GM23338 (cell line): ENCODE measurements at regions not wholly inside any gene's neighbourhood (a gene's known extent, or its start where the extent isn't known, plus 50 kb on each side); places are given as distances from the start of the nearest gene placed in this dataset.

Source experiments
- ATAC-seq: fragments of 200-7000 bp; cut with Tn5 transposase; 3 replicates; pipeline ENCODE4 v1.9.1; 2020
- DNase-seq: peaks from one replicate; pipeline ENCODE4 v3.0.0-alpha.2; 2015; ENCODE audit warnings: low spot score
- H2AFZ ChIP-seq: fragments of 200-600 bp; sonication (generic); 2 replicates; pipeline ENCODE4 v1.8.0; 2016; ENCODE audit warnings: antibody characterized with exemption, mild to moderate bottlenecking, moderate library complexity
- H3F3A ChIP-seq: fragments of 200-600 bp; sonication (generic); replicated peaks from 2 replicates; pipeline ENCODE4 v1.8.0; 2017; ENCODE audit warnings: antibody characterized with exemption, mixed run types, low read depth
- H3K27ac ChIP-seq: fragments of 200-600 bp; sonication (generic); 2 replicates; pipeline ENCODE4 v1.6.1; 2016; ENCODE audit warnings: low read depth
- H3K27me3 ChIP-seq: fragments of 200-600 bp; sonication (generic); 2 replicates; pipeline ENCODE4 v1.8.0; 2016; ENCODE audit warnings: mild to moderate bottlenecking, mixed run types, moderate library complexity; ENCODE audit not compliant: insufficient read depth
- H3K36me3 ChIP-seq: fragments of 200-600 bp; sonication (generic); 2 replicates; pipeline ENCODE4 v1.8.0; 2016; ENCODE audit warnings: mild to moderate bottlenecking; ENCODE audit not compliant: insufficient read depth
- H3K4me1 ChIP-seq: fragments of 200-600 bp; sonication (generic); 2 replicates; pipeline ENCODE4 v1.8.0; 2016; ENCODE audit warnings: mild to moderate bottlenecking, moderate library complexity; ENCODE audit not compliant: insufficient read depth
- H3K4me2 ChIP-seq: fragments of 200-600 bp; sonication (generic); 2 replicates; pipeline ENCODE4 v1.7.1; 2017; ENCODE audit warnings: mixed run types
- H3K4me3 ChIP-seq: fragments of 200-600 bp; sonication (generic); 2 replicates; pipeline ENCODE4 v1.6.1; 2016; ENCODE audit warnings: mixed run types
- H3K79me2 ChIP-seq: fragments of 200-600 bp; sonication (generic); replicated peaks from 2 replicates; pipeline ENCODE4 v1.8.0; 2017; ENCODE audit warnings: mild to moderate bottlenecking; ENCODE audit not compliant: insufficient read depth
- H3K9me2 ChIP-seq: fragments of 200-600 bp; sonication (generic); 2 replicates; pipeline ENCODE4 v1.8.0; 2017; ENCODE audit not compliant: insufficient read depth
- H4K20me1 ChIP-seq: fragments of 200-600 bp; sonication (generic); replicated peaks from 2 replicates; pipeline ENCODE4 v1.8.0; 2017; ENCODE audit warnings: mild to moderate bottlenecking; ENCODE audit not compliant: insufficient read depth
- H3K27ac Mint-ChIP-seq: 2 replicates; pipeline ENCODE4 v1.8.0; 2020; ENCODE audit warnings: inconsistent platforms, mild to moderate bottlenecking, moderate library complexity, mixed read lengths
- H3K27me3 Mint-ChIP-seq: 3 replicates; pipeline ENCODE4 v1.8.0; 2022; ENCODE audit warnings: low read depth, mild to moderate bottlenecking, moderate library complexity, mixed read lengths, inconsistent platforms; ENCODE audit not compliant: insufficient read depth, poor library complexity
- H3K36me3 Mint-ChIP-seq: 3 replicates; pipeline ENCODE4 v1.8.0; 2021; ENCODE audit warnings: low read depth, mild to moderate bottlenecking, inconsistent platforms, moderate library complexity, mixed read lengths
- H3K4me1 Mint-ChIP-seq: 3 replicates; pipeline ENCODE4 v1.8.0; 2020; ENCODE audit warnings: mild to moderate bottlenecking, inconsistent platforms, mixed read lengths
- H3K4me3 Mint-ChIP-seq: 3 replicates; pipeline ENCODE4 v1.8.0; 2021; ENCODE audit warnings: moderate library complexity, mild to moderate bottlenecking, inconsistent platforms, mixed read lengths
- H3K9me3 Mint-ChIP-seq: 3 replicates; pipeline ENCODE4 v1.8.0; 2020; ENCODE audit warnings: moderate library complexity, mild to moderate bottlenecking, inconsistent platforms, mixed read lengths
- CREB1 ChIP-seq: fragments of 250-450 bp; sonication (Bioruptor Pico); IDR thresholded peaks from 2 replicates; pipeline ENCODE4 v1.5.0; 2020; ENCODE audit warnings: low read depth, mild to moderate bottlenecking, moderate library complexity
- CTCF ChIP-seq, 2 experiments: fragments of 200-600 bp in 1 of 2; sonication (generic) in 1 of 2; conservative IDR thresholded peaks; 2 replicates each; pipeline versions ENCODE4 v1.5.1 to v1.6.1; 2016 to 2017; ENCODE audit warnings: antibody characterized with exemption in 2 of 2, low read depth in 2 of 2, mild to moderate bottlenecking in 2 of 2, moderate library complexity in 1 of 2
- ETS1 ChIP-seq: IDR thresholded peaks from 2 replicates; pipeline ENCODE4 v1.6.1; 2016; ENCODE audit warnings: antibody characterized with exemption
- NANOG ChIP-seq: IDR thresholded peaks from 2 replicates; pipeline ENCODE4 v1.6.1; 2016; ENCODE audit warnings: antibody characterized with exemption, borderline replicate concordance
- POLR2AphosphoS5 ChIP-seq: IDR thresholded peaks from 2 replicates; pipeline ENCODE4 v1.6.1; 2016; ENCODE audit warnings: antibody characterized with exemption, low read depth
- REST ChIP-seq: IDR thresholded peaks from one replicate; pipeline ENCODE4 v1.6.1; 2018; ENCODE audit warnings: antibody characterized with exemption; ENCODE audit not compliant: unreplicated experiment
- STAT1 ChIP-seq: IDR thresholded peaks from one replicate; pipeline ENCODE4 v1.6.1; 2016; ENCODE audit warnings: antibody characterized with exemption; ENCODE audit not compliant: unreplicated experiment
- ZNF331 ChIP-seq: fragments of 250-450 bp; sonication (Bioruptor Pico); IDR thresholded peaks from 2 replicates; pipeline ENCODE4 v1.5.0; 2020; ENCODE audit warnings: low read depth, mild to moderate bottlenecking, moderate library complexity

- H3K27ac Mint-ChIP-seq = no peak overlapping the region
- Histone ChIP-seq H3K9me2 (no peaks in the 10 kb centered on the region), H3K27me3 (no peaks in the 10 kb centered on the region), H2AFZ (peak overlapping the region; percentile 69; the same call in 1 of the 2 replicates), H3K27ac (no peak overlapping the region), H3K79me2 (no peaks in the 10 kb centered on the region), H3F3A (0 out of 2 replicates have a peak, but pooled peaks cover 3% of the 10 kb centered on the region), H4K20me1 (no peaks in the 10 kb centered on the region), H3K4me1 (no peaks in the 10 kb centered on the region), H3K36me3 (no peaks in the 10 kb centered on the region; the same call in 1 of the 2 replicates), H3K4me2 (no peak overlapping the region), H3K4me3 (no peak overlapping the region)
- peaks cover 22% of the 10 kb centered on the region for H3K9me3 Mint-ChIP-seq
- no peak for TF ChIP-seq STAT1
- TF ChIP-seq ZNF331 = no peak
- TF ChIP-seq NANOG = no peak
- TF ChIP-seq CREB1 (CRISPR knock-in tag) = no peak
- TF ChIP-seq ETS1 = no peak
- no peak for TF ChIP-seq POLR2AphosphoS5
- TF ChIP-seq CTCF (conservative IDR thresholded peaks at IDR 0.05; ENCODE audit: low read depth in 2 of 2) = no peak
- H3K36me3 Mint-ChIP-seq = peaks cover 9% of the 10 kb centered on the region
- no peak for ATAC-seq
- H3K4me3 Mint-ChIP-seq = no peak overlapping the region
- H3K4me1 Mint-ChIP-seq = peaks cover 4% of the 10 kb centered on the region; the same call in 2 of the 3 replicates
- DNase-seq = no peak
- H3K27me3 Mint-ChIP-seq = peaks cover 8% of the 10 kb centered on the region
Measured at GRCh38 chr7:70867513-70867912, 264.4 kb upstream of the GALNT17 start.

- H4K20me1 ChIP-seq = no peaks in the 10 kb centered on the region
- H2AFZ ChIP-seq = peak overlapping the region; percentile 90; the same call in 1 of the 2 replicates
- H3K4me3 ChIP-seq = no peak overlapping the region
- no peak overlapping the region for H3K27ac ChIP-seq
- no peaks in the 10 kb centered on the region for H3K4me1 ChIP-seq
- 0 out of 2 replicates have a peak, but pooled peaks cover 3% of the 10 kb centered on the region for H3F3A ChIP-seq
- no peak for TF ChIP-seq CREB1 (CRISPR knock-in tag)
- TF ChIP-seq POLR2AphosphoS5 = no peak
- TF ChIP-seq REST = no peak
- TF ChIP-seq NANOG = no peak
- ATAC-seq (no peak), DNase-seq (no peak)
- no peak overlapping the region for H3K4me3 Mint-ChIP-seq
- H3K9me3 Mint-ChIP-seq = peaks cover 10% of the 10 kb centered on the region; the same call in 2 of the 3 replicates
- no peaks in the 10 kb centered on the region for H3K36me3 ChIP-seq
- H3K27me3 Mint-ChIP-seq = peaks cover 8% of the 10 kb centered on the region
- H3K27ac Mint-ChIP-seq = no peak overlapping the region
- peaks cover 3% of the 10 kb centered on the region; the same call in 1 of the 3 replicates for H3K36me3 Mint-ChIP-seq
- no peaks in the 10 kb centered on the region for H3K79me2 ChIP-seq
- no peaks in the 10 kb centered on the region for H3K9me2 ChIP-seq
- H3K4me2 ChIP-seq = no peak overlapping the region
- H3K4me1 Mint-ChIP-seq = peaks cover 4% of the 10 kb centered on the region; the same call in 2 of the 3 replicates
- no peaks in the 10 kb centered on the region for H3K27me3 ChIP-seq
Measured at GRCh38 chr7:70870349-70870748, 261.6 kb upstream of the GALNT17 start.
